AG09319 (cell line): ENCODE measurements at regions not wholly inside any gene's neighbourhood (a gene's known extent, or its start where the extent isn't known, plus 50 kb on each side); places are given as distances from the start of the nearest gene placed in this dataset.
"Not testable (repeated sequence)": the region's sequence is repeated elsewhere in the genome, so short reads cannot be mapped to it uniquely, and the experiment has no call there.

Experiments
- DNase-seq: peaks from one replicate; pipeline ENCODE4 v3.0.0-alpha.2; 2010; ENCODE audit warnings: low read depth; ENCODE audit errors: extremely low read depth
- CTCF ChIP-seq: IDR thresholded peaks from 2 replicates; pipeline ENCODE4 v1.5.1; 2011; ENCODE audit warnings: low read depth, mild to moderate bottlenecking, inconsistent platforms, low read length, moderate library complexity

- DNase-seq: not testable (repeated sequence)
Observed at GRCh38 chr20:30397111-30397510, 860.4 kb upstream of the DEFB115 start.

- DNase-seq: not testable (repeated sequence)
Observed at GRCh38 chr20:30405061-30405460, 852.4 kb upstream of the DEFB115 start.

DNA sequence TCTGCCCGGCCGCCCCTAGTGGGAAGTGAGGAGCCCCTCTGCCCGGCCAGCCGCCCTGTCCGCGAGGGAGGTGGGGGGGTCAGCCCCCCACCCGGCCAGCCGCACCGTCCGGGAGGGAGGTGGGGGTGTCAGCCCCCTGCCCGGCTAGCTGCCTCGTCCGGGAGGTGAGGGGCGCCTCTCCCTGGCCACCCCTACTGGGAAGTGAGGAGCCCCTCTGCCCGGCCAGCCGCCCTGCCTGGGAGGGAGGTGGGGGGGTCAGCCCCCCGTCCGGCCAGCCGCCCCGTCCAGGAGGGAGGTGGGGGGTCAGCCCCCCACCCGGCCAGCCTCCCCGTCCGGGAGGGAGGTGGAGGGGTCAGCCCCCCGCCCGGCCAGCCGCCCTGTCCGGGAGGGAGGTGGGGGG, 851.9 kb upstream of the DEFB115 start:
- DNase-seq: not testable (repeated sequence)

DNA sequence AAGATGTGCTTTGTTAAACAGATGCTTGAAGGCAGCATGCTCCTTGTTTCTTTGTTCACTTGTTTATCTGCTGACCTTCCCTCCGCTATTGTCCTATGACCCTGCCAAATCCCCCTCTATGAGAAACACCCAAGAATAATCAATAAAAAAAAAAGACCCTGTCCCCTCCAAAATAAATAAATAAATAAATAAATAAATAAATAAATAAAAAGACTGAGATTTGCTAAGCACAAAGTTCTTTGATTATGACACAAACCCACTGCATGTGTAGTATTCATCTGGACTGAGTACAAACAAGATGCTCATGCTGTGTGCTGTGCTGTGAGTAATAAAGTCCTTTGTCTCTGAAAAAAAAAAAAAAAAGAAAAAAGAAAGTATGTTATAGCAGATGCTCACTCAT, 851.1 kb upstream of the DEFB115 start:
- DNase-seq: not testable (repeated sequence)

DNA sequence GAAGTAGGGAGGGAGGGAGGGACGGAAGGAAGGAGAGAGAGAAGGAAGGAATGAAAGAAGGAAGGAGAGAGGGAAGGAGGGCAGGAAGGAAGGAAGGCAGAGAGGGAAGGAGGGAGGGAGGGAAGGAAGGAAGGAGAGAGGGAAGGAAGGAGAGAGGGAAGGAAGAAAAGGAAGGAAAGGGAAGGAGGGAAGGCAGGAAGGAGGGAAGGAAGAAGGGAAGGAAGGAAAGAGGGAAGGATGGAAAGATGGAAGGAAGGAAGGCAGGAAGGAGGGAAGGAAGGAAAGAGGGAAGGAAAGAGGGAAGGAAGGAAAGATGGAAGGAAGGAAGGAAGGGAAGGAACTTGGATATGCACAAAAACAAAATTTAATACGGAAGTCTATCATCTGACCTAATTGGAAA, 844.5 kb upstream of the DEFB115 start:
- no peak for TF ChIP-seq CTCF

DNA sequence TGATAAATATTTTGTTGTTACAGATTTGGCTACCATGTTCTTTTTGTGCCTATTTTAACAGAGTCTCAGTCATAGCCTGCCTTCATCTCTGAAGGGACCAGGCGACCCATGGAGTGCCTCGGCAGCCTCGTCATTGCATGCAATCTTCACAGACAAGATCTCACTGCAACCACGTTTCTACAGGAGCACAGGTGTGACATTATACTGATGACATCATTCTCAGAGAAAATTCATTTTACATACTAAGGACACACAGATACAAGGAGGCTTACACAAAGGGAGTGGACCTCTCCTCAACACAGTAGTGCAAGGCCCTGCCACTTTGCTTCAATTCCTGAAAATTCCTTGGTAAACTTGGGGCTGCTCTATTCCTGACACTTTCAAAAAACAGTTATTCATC, 840.1 kb upstream of the DEFB115 start:
- DNase-seq: not testable (repeated sequence)

More for the DNA sequence above, 844.5 kb upstream of the DEFB115 start:
- no peak for DNase-seq

- not testable (repeated sequence) for DNase-seq
Observed at GRCh38 chr20:30418378-30418777, 839.1 kb upstream of the DEFB115 start.

DNA sequence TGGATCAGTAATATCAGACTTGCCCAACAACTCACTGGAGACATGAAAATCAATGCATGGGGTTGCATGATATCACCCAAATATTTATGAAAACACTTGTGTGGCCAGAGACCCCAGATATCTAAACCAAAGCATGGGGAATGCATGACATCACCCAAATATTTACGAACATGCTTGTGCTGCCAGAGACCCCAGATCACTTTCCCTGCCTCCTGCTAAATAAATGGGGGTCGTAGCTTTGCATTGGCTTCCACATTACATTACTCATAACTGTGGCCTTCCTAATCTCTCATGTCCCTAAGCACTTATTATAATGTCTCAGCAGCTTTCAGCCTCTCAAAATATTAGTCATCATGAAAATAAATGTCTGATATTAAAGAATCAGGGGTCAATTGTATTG, 838.0 kb upstream of the DEFB115 start:
- TF ChIP-seq CTCF: no peak
- DNase-seq: no peak

DNA sequence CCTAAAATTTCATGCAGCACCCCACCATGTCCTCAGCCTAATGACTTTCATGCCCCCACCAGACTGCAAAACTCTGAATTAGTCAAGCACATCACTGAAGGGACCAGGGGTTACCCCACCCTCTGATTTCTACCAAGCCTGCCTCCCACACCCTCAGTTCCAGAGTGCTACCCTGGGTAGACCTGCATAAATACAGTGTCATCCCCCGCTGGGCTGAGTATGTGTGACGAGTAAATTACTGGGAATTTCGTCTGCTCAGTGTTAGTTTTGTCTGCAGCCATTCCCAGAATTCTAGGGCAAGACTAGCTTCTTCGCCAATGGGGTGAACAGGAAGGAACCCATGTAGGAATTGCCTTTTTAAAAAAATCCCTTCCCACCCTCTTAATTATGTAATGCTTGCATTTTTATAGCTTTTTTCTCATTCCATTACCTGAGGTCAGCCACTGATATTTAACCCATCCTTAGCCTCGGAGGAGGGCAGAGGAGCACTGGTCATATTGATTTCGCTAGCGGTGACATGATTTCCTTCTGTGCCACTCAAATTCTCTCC, 837.5 kb upstream of the DEFB115 start:
- DNase-seq: not testable (repeated sequence)
